Adrenal gland (tissue), 9 donors: ENCODE measurements at regions not wholly inside any gene's neighbourhood (a gene's known extent, or its start where the extent isn't known, plus 50 kb on each side); places are given as distances from the start of the nearest gene placed in this dataset.

Experiments used
- DNase-seq, 7 donors: peaks; one replicate each; pipeline ENCODE4 v3.0.0-alpha.2; 2019 to 2020
- H3K27ac ChIP-seq, 5 donors: fragments of 200-600 bp; sonication (generic) in 4 of 5; 1 replicate in 3 of 5; 2 replicates in 2 of 5; pipeline versions ENCODE4 v1.5.1 to v1.8.0; 2016 to 2020; ENCODE audit warnings: mild to moderate bottlenecking in 1 of 5
- H3K27me3 ChIP-seq: fragments of 200-600 bp; 2 replicates; pipeline ENCODE4 v1.8.0; 2021
- H3K36me3 ChIP-seq, 2 donors: fragments of 200-600 bp; replicated peaks in 1 of 2; 1 replicate in 1 of 2; 2 replicates in 1 of 2; pipeline versions ENCODE4 v1.5.1 to v1.8.0; 2018 to 2022
- H3K4me1 ChIP-seq, 2 donors: fragments of 200-600 bp; replicated peaks in 1 of 2; 1 replicate in 1 of 2; 2 replicates in 1 of 2; pipeline versions ENCODE4 v1.5.1 to v1.8.0; 2018 to 2021
- H3K4me3 ChIP-seq, 4 donors: fragments of 200-600 bp; sonication (generic) in 3 of 4; one replicate each; pipeline ENCODE4 v1.5.1; 2016 to 2018
- H3K9me3 ChIP-seq, 3 donors: fragments of 200-600 bp; sonication (generic) in 1 of 3; replicated peaks in 1 of 3; 1 replicate in 2 of 3; 2 replicates in 1 of 3; pipeline versions ENCODE4 v1.5.1 to v1.8.0; 2016 to 2021
- CTCF ChIP-seq, 6 experiments: fragments of 450-650 bp in 4 of 6; fragments of 200-600 bp in 2 of 6; sonication (generic) in 1 of 6; IDR thresholded peaks; 1 replicate in 5 of 6; 2 replicates in 1 of 6; pipeline versions ENCODE4 v1.5.1 to v1.8.0; 2016 to 2021; ENCODE audit warnings: antibody characterized with exemption in 6 of 6, mild to moderate bottlenecking in 2 of 6, moderate library complexity in 1 of 6
- POLR2A ChIP-seq, 2 donors: fragments of 450-650 bp; IDR thresholded peaks; one replicate each; pipeline ENCODE4 v1.6.1; 2017; ENCODE audit warnings: antibody characterized with exemption in 2 of 2, mild to moderate bottlenecking in 2 of 2, moderate library complexity in 1 of 2
- WGBS, 4 donors: extraction: QIAGEN DNeasy Blood & Tissue Kit in 2 of 4; methylation state at CpG; one replicate each; pipeline versions ENCODE4 v1.1.5 to v1.1.7; 2013 to 2017; 5-methylcytosine and 5-hydroxymethylcytosine counted together
- intact Hi-C, 2 donors: fragments of 100-400 bp; cut with DNase I; formaldehyde crosslinking; loops; one replicate each; pipeline versions ENCODE4 v1.14.1 to v1.15.0; 2022 to 2023
- donor health status: healthy with polysubstance abuse.
- donor health status: Bipolar disorder and iron deficiency.
- donor health status: DM: yes; HTN: yes; CAD: no.
- donor health status: DM: no; HTN: no; CAD: no.
- donor health status: DM: no; HTN: no; CAD: no.

- Histone ChIP-seq H3K27ac (no peak overlapping the region), H3K4me1 (peaks cover 0 to 5% of the 10 kb centered on the region in 2 donors), H3K36me3 (no peaks in the 10 kb centered on the region), H3K9me3 (no peaks in the 10 kb centered on the region), H3K4me3 (no peak overlapping the region), H3K27me3 (no peaks in the 10 kb centered on the region)
- 87 to 93% (median 89%) methylated on average over 8 to 9 of the region's 9 CpGs for WGBS, 4 donors
- intact Hi-C loops, result no loop called here
- no peak for DNase-seq
- TF ChIP-seq POLR2A (IDR thresholded peaks at IDR 0.05) (no peak), CTCF (IDR thresholded peaks at IDR 0.05) (no peak)
These were observed 116.8 kb upstream of the JCAD start for GRCh38 chr10:30176182-30176581.

GRCh38 chr10:30172673-30173072 is 113.3 kb upstream of the JCAD start:
- WGBS, 4 donors, result 85 to 93% (median 89%) methylated on average over 7 of the region's 7 CpGs
- H3K9me3 ChIP-seq, result no peaks in the 10 kb centered on the region
- no peak overlapping the region for H3K4me3 ChIP-seq
- H3K36me3 ChIP-seq, result no peaks in the 10 kb centered on the region
- no peaks in the 10 kb centered on the region for H3K27me3 ChIP-seq
- peaks cover 11 to 15% of the 10 kb centered on the region in 2 donors for H3K4me1 ChIP-seq
- TF ChIP-seq POLR2A (IDR thresholded peaks at IDR 0.05), result no peak
- TF ChIP-seq CTCF (IDR thresholded peaks at IDR 0.05), result no peak
- no peak for DNase-seq
- H3K27ac ChIP-seq, result no peak overlapping the region
- intact Hi-C loops, result no loop called here

GRCh38 chr10:30172091-30172490 is 112.7 kb upstream of the JCAD start:
- Histone ChIP-seq H3K27ac (no peak overlapping the region), H3K27me3 (no peaks in the 10 kb centered on the region), H3K4me3 (no peak overlapping the region), H3K9me3 (no peaks in the 10 kb centered on the region), H3K36me3 (no peaks in the 10 kb centered on the region), H3K4me1 (peaks cover 11 to 15% of the 10 kb centered on the region in 2 donors)
- TF ChIP-seq POLR2A (IDR thresholded peaks at IDR 0.05), result no peak
- TF ChIP-seq CTCF (IDR thresholded peaks at IDR 0.05), result no peak
- DNase-seq, result no peak
- intact Hi-C loops, result no loop called here
- 85 to 89% (median 87%) methylated on average over 4 of the region's 4 CpGs for WGBS, 4 donors

GRCh38 chr10:30171601-30172000 is 112.2 kb upstream of the JCAD start:
- H3K27ac ChIP-seq, result no peak overlapping the region
- no peaks in the 10 kb centered on the region for H3K9me3 ChIP-seq
- WGBS, 4 donors, result 69 to 79% (median 73%) methylated on average over 4 of the region's 4 CpGs
- DNase-seq, result no peak
- H3K36me3 ChIP-seq, result no peaks in the 10 kb centered on the region
- no peak for TF ChIP-seq CTCF (IDR thresholded peaks at IDR 0.05)
- TF ChIP-seq POLR2A (IDR thresholded peaks at IDR 0.05), result no peak
- intact Hi-C loops, result no loop called here
- no peak overlapping the region for H3K4me3 ChIP-seq
- peaks cover 11 to 15% of the 10 kb centered on the region in 2 donors for H3K4me1 ChIP-seq
- H3K27me3 ChIP-seq, result no peaks in the 10 kb centered on the region
